ENCODE measurements at regions not wholly inside any gene's neighbourhood (a gene's known extent, or its start where the extent isn't known, plus 50 kb on each side); places are given as distances from the start of the nearest gene placed in this dataset.
"Not testable (repeated sequence)": the region's sequence is repeated elsewhere in the genome, so short reads cannot be mapped to it uniquely, and the experiment has no call there.

DNA sequence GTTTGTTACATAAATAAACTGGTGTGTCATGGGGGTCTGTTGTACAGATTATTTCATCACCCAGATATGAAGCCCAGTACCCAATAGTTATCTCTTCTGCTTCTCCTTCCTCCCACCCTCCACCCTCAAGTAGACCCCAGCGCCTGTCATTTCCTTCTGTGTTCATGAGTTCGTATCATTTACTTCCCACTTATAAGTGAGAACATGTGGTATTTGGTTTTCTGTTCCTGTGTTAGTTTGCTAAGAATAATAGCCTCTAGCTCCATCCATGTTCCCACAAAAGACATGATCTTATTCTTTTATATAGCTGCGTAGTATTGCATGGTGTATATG, 185.4 kb downstream of the PSMG1 start:
- H3K36me3 Mint-ChIP-seq (ENCODE audit: low read depth); DNase-seq; CTCF ChIA-PET; H3K4me1 Mint-ChIP-seq; H3K9me3 Mint-ChIP-seq; POLR2A ChIA-PET; H3K4me3 Mint-ChIP-seq; H3K27ac Mint-ChIP-seq: not testable (repeated sequence)
- H3K27me3 Mint-ChIP-seq = peaks cover 29% of the 10 kb centered on the region

- Mint-ChIP-seq H3K27ac (no peak overlapping the region), H3K9me3 (no peaks in the 10 kb centered on the region), H3K27me3 (peaks cover 29% of the 10 kb centered on the region), H3K36me3 (ENCODE audit: low read depth) (no peaks in the 10 kb centered on the region), H3K4me3 (no peak overlapping the region), H3K4me1 (peaks cover 8% of the 10 kb centered on the region)
- DNase-seq = no peak
- ChIA-PET POLR2A (no interaction called here), CTCF (no interaction called here)
Measured at GRCh38 chr21:38997051-38997842, 186.0 kb downstream of the PSMG1 start.

- H3K4me3 Mint-ChIP-seq = no peak overlapping the region
- peaks cover 29% of the 10 kb centered on the region for H3K27me3 Mint-ChIP-seq
- no peaks in the 10 kb centered on the region for H3K9me3 Mint-ChIP-seq
- no peak overlapping the region for H3K27ac Mint-ChIP-seq
- ChIA-PET POLR2A (no interaction called here), CTCF (no interaction called here)
- peaks cover 8% of the 10 kb centered on the region for H3K4me1 Mint-ChIP-seq
- H3K36me3 Mint-ChIP-seq (ENCODE audit: low read depth) = no peaks in the 10 kb centered on the region
- DNase-seq = no peak
Measured at GRCh38 chr21:38996355-38996754, 186.9 kb downstream of the PSMG1 start.

DNA sequence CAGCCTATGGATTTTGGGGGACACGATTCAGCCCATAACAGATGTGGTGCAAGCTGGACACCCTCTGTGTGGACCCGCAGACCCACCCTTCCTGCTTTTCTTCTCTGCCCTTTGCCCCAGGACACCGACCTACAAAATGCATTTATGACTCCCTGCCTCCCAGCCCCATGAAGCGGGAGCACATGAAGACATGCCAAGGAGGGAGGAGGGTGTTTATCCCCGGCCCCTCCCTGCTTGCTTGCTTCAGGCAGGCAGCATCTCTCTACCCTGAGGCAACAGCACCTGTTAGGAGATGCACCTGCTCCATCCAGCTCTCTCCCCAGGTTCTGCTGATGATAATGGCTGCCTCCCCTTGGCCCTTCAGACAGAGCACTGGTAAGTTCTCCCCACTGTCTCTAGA, 187.5 kb downstream of the PSMG1 start:
- no peak for DNase-seq
- ChIA-PET POLR2A (no interaction called here), CTCF (no interaction called here)
- Mint-ChIP-seq H3K36me3 (ENCODE audit: low read depth) (no peaks in the 10 kb centered on the region), H3K9me3 (no peaks in the 10 kb centered on the region), H3K4me1 (peaks cover 4% of the 10 kb centered on the region), H3K27ac (no peak overlapping the region), H3K4me3 (no peak overlapping the region), H3K27me3 (peaks cover 29% of the 10 kb centered on the region)

GRCh38 chr21:38995071-38995669, 188.1 kb downstream of the PSMG1 start:
- no peak overlapping the region for H3K27ac Mint-ChIP-seq
- no peak for DNase-seq
- H3K4me3 Mint-ChIP-seq = no peak overlapping the region
- H3K27me3 Mint-ChIP-seq = peaks cover 30% of the 10 kb centered on the region
- H3K36me3 Mint-ChIP-seq (ENCODE audit: low read depth) = no peaks in the 10 kb centered on the region
- ChIA-PET CTCF (no interaction called here), POLR2A (no interaction called here)
- no peaks in the 10 kb centered on the region for H3K9me3 Mint-ChIP-seq
- no peaks in the 10 kb centered on the region for H3K4me1 Mint-ChIP-seq

DNA sequence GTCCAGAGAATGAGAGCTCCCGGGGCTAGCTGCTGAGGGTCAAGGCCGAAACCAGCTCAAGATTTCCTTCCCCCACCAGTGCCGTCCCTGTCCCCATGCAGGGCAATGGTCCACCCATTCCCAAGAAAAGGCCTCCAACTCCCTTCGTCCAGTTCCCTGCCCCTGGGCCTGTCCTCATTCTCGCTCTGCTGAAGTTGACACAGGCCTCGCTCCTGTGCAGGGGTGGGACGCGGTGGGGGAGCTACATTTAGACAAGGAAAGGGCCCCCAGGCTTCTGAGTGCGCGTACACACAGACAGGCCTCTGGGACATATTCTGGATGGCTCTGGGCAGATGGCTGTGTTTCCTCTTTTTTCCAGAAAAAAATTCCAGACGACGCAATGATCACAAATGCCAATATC, 188.3 kb downstream of the ETS2 start:
- DNase-seq = no peak
- ChIA-PET CTCF (no interaction called here), POLR2A (no interaction called here)
- Mint-ChIP-seq H3K27ac (no peak overlapping the region), H3K27me3 (peaks cover 24% of the 10 kb centered on the region), H3K4me3 (no peak overlapping the region), H3K4me1 (no peaks in the 10 kb centered on the region), H3K9me3 (no peaks in the 10 kb centered on the region), H3K36me3 (ENCODE audit: low read depth) (no peaks in the 10 kb centered on the region)

GRCh38 chr21:38993561-38993960, 187.8 kb downstream of the ETS2 start:
- ChIA-PET CTCF (no interaction called here), POLR2A (interaction anchor here (1.4 kb wide), 1 partner anchor 11 kb away, joined by 3 read pairs; no protein-coding TSS in a partner anchor)
- no peak overlapping the region for H3K27ac Mint-ChIP-seq
- no peak for DNase-seq
- no peaks in the 10 kb centered on the region for H3K36me3 Mint-ChIP-seq (ENCODE audit: low read depth)
- no peaks in the 10 kb centered on the region for H3K4me1 Mint-ChIP-seq
- peaks cover 26% of the 10 kb centered on the region for H3K27me3 Mint-ChIP-seq
- no peaks in the 10 kb centered on the region for H3K9me3 Mint-ChIP-seq
- no peak overlapping the region for H3K4me3 Mint-ChIP-seq

- Mint-ChIP-seq H3K4me3 (no peak overlapping the region), H3K9me3 (no peaks in the 10 kb centered on the region), H3K27me3 (peaks cover 29% of the 10 kb centered on the region), H3K27ac (no peak overlapping the region), H3K4me1 (no peaks in the 10 kb centered on the region), H3K36me3 (ENCODE audit: low read depth) (no peaks in the 10 kb centered on the region)
- ChIA-PET POLR2A (interaction anchor here (1.4 kb wide), 1 partner anchor 12 kb away, joined by 3 read pairs; no protein-coding TSS in a partner anchor), CTCF (no interaction called here)
- DNase-seq = no peak
Measured at GRCh38 chr21:38992737-38993136, 187.0 kb downstream of the ETS2 start.

- CTCF ChIA-PET = no interaction called here
- H3K27me3 Mint-ChIP-seq = peaks cover 26% of the 10 kb centered on the region
- H3K36me3 Mint-ChIP-seq (ENCODE audit: low read depth) = peaks cover 4% of the 10 kb centered on the region
- H3K4me3 Mint-ChIP-seq = no peak overlapping the region
- H3K4me1 Mint-ChIP-seq = peaks cover 9% of the 10 kb centered on the region
- POLR2A ChIA-PET = no interaction called here
- no peak for DNase-seq
- H3K27ac Mint-ChIP-seq = no peak overlapping the region
- H3K9me3 Mint-ChIP-seq = no peaks in the 10 kb centered on the region
Measured at GRCh38 chr21:38990424-38990794, 184.7 kb downstream of the ETS2 start.

- no peak for DNase-seq
- Mint-ChIP-seq H3K4me3 (no peak overlapping the region), H3K4me1 (peaks cover 14% of the 10 kb centered on the region), H3K27ac (no peak overlapping the region), H3K36me3 (ENCODE audit: low read depth) (peaks cover 4% of the 10 kb centered on the region), H3K9me3 (no peaks in the 10 kb centered on the region), H3K27me3 (peaks cover 24% of the 10 kb centered on the region)
- ChIA-PET CTCF (no interaction called here), POLR2A (no interaction called here)
Measured at GRCh38 chr21:38989745-38990423, 184.2 kb downstream of the ETS2 start.

- POLR2A ChIA-PET = no interaction called here
Measured at GRCh38 chr21:38989379-38989744, 183.6 kb downstream of the ETS2 start.

DNA sequence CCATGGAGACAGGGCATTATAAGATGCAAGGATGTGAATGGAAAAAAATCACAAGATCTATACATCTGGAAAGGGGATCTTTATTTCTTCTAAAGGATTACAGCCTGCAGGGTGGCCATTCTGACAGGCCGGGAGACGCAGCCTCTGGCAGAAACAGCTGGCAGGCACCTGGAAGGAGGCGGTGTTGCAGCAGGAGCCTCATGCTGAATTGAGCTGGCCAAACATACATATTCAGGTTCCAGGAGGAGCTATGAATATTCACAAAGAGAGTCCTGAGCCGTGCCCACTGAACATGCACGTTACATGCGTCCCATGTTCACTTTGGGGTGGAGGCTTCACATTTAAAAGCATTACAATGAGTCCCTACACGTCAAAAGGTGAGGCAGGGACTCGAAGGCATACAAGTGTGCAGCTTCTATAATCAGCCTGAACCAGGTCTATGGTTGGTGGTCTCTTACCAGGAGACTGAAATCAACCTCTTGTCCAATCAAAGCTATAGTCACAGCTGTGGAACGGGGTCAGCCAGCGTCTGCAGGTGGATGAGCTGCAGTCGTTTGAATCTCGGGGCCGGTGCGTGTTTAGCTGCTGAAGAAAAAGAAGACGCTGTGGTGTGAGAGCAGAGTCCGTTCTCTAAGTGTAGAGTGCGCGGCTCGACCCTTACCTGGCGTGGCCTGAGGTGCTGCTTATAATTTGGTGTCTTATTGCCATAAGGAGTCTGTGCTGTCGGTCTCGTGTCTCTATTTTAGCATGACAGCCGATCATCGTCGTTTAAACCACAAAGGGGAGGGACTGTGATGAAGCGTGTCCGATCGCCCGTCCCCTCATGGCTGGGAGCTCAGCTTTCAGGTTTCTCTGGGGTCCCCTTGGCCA, 183.0 kb downstream of the ETS2 start:
- H3K27ac Mint-ChIP-seq = no peak overlapping the region
- H3K4me3 Mint-ChIP-seq = no peak overlapping the region
- no peaks in the 10 kb centered on the region for H3K9me3 Mint-ChIP-seq
- H3K36me3 Mint-ChIP-seq (ENCODE audit: low read depth) = peaks cover 4% of the 10 kb centered on the region
- ChIA-PET POLR2A (no interaction called here), CTCF (no interaction called here)
- no peak for DNase-seq
- peaks cover 24% of the 10 kb centered on the region for H3K4me1 Mint-ChIP-seq
- peaks cover 22% of the 10 kb centered on the region for H3K27me3 Mint-ChIP-seq

More at GRCh38 chr21:38989379-38989744, 183.6 kb downstream of the ETS2 start:
- H3K27me3 Mint-ChIP-seq = peaks cover 23% of the 10 kb centered on the region
- no peak overlapping the region for H3K4me3 Mint-ChIP-seq
- H3K36me3 Mint-ChIP-seq (ENCODE audit: low read depth) = peaks cover 4% of the 10 kb centered on the region
- peaks cover 20% of the 10 kb centered on the region for H3K4me1 Mint-ChIP-seq
- H3K9me3 Mint-ChIP-seq = no peaks in the 10 kb centered on the region
- H3K27ac Mint-ChIP-seq = no peak overlapping the region
- DNase-seq = no peak
- CTCF ChIA-PET = no interaction called here
